Sigmoid colon (tissue), 4 donors: ENCODE measurements at regions not wholly inside any gene's neighbourhood (a gene's known extent, or its start where the extent isn't known, plus 50 kb on each side); places are given as distances from the start of the nearest gene placed in this dataset.

Source experiments
- EP300 ChIP-seq, 4 donors: sonication (generic); formaldehyde crosslinking; IDR thresholded peaks; one replicate each; pipeline ENCODE4 v1.6.1; 2017; ENCODE audit warnings: antibody characterized with exemption in 4 of 4
- POLR2A ChIP-seq, 2 donors: fragments of 450-650 bp; IDR thresholded peaks; one replicate each; pipeline ENCODE4 v1.6.1; 2016; ENCODE audit warnings: antibody characterized with exemption in 2 of 2, mild to moderate bottlenecking in 2 of 2, moderate library complexity in 2 of 2
- POLR2AphosphoS5 ChIP-seq, 4 donors: sonication (generic); formaldehyde crosslinking; IDR thresholded peaks; one replicate each; pipeline ENCODE4 v1.6.1; 2017; ENCODE audit warnings: antibody characterized with exemption in 4 of 4
- TF ChIP-seq, protein P1 (sequence below), 4 experiments: fragments of 450-650 bp in 3 of 4; fragments of 200-600 bp in 1 of 4; IDR thresholded peaks; one replicate each; pipeline ENCODE4 v1.5.1; 2016 to 2019; ENCODE audit warnings: antibody characterized with exemption in 4 of 4, mild to moderate bottlenecking in 3 of 4, moderate library complexity in 2 of 4

DNA sequence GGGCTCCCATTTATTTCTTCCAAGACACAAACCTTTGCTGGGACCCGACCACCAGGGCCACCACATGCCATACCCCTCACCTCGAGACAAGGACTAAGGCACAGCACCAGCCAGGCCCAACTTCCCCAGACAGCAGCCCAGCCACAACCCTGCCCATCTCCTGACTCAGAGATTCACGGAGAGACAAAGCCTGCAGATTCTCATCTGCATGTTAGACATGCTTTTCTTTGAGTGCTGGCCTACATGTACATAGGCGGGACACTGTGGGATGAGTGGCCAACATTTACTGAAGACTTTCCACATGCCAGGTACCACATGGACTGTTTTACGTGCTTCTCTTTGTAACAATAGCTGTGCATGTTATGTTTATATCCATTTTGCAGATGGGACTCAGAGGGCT is 221.3 kb upstream of the ZMIZ1 start:
- TF ChIP-seq, protein P1, sequence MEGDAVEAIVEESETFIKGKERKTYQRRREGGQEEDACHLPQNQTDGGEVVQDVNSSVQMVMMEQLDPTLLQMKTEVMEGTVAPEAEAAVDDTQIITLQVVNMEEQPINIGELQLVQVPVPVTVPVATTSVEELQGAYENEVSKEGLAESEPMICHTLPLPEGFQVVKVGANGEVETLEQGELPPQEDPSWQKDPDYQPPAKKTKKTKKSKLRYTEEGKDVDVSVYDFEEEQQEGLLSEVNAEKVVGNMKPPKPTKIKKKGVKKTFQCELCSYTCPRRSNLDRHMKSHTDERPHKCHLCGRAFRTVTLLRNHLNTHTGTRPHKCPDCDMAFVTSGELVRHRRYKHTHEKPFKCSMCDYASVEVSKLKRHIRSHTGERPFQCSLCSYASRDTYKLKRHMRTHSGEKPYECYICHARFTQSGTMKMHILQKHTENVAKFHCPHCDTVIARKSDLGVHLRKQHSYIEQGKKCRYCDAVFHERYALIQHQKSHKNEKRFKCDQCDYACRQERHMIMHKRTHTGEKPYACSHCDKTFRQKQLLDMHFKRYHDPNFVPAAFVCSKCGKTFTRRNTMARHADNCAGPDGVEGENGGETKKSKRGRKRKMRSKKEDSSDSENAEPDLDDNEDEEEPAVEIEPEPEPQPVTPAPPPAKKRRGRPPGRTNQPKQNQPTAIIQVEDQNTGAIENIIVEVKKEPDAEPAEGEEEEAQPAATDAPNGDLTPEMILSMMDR (IDR thresholded peaks at IDR 0.05) = no peak
- no peak for TF ChIP-seq POLR2AphosphoS5 (IDR thresholded peaks at IDR 0.05)
- TF ChIP-seq POLR2A (IDR thresholded peaks at IDR 0.05) = no peak
- no peak for TF ChIP-seq EP300 (IDR thresholded peaks at IDR 0.05)
